ENCODE measurements at regions not wholly inside any gene's neighbourhood (a gene's known extent, or its start where the extent isn't known, plus 50 kb on each side); places are given as distances from the start of the nearest gene placed in this dataset.
A peak's percentile ranks its signal among the peaks of the same experiment; 100 is the strongest.
"Not testable (repeated sequence)": the region's sequence is repeated elsewhere in the genome, so short reads cannot be mapped to it uniquely, and the experiment has no call there.

GRCh38 chr2:190584980-190585661 is 50.6 kb upstream of the NEMP2 start:
- DNase-seq, result no peak

GRCh38 chr2:190587106-190587505 is 52.6 kb upstream of the NEMP2 start:
- peak; percentile 0 to 2 for DNase-seq

- DNase-seq, result no peak
Observed at GRCh38 chr2:190589008-190589407, 54.5 kb upstream of the NEMP2 start.

GRCh38 chr2:190591437-190591836 is 56.9 kb upstream of the NEMP2 start:
- DNase-seq, result no peak

- no peak for DNase-seq
Observed at GRCh38 chr2:190592831-190593230, 56.1 kb upstream of the NAB1 start.

- not testable (repeated sequence) for DNase-seq
Observed at GRCh38 chr2:190595879-190596278, 53.0 kb upstream of the NAB1 start.

GRCh38 chr2:190596993-190597392 is 51.9 kb upstream of the NAB1 start:
- no peak for DNase-seq

- DNase-seq, result no peak
Observed at GRCh38 chr2:190598621-190599020, 50.3 kb upstream of the NAB1 start.

- no peak for DNase-seq
Observed at GRCh38 chr2:190599073-190599472, 49.8 kb upstream of the NAB1 start.
